ENCODE measurements at regions not wholly inside any gene's neighbourhood (a gene's known extent, or its start where the extent isn't known, plus 50 kb on each side); places are given as distances from the start of the nearest gene placed in this dataset.

GRCh38 chr13:110773480-110773879 is 60.0 kb downstream of the ING1 start:
- DNase-seq (ENCODE audit: low read depth in 2 of 2) = no peak

- no peak for DNase-seq (ENCODE audit: low read depth in 2 of 2)
Observed at GRCh38 chr13:110774051-110774450, 60.6 kb downstream of the ING1 start.

DNA sequence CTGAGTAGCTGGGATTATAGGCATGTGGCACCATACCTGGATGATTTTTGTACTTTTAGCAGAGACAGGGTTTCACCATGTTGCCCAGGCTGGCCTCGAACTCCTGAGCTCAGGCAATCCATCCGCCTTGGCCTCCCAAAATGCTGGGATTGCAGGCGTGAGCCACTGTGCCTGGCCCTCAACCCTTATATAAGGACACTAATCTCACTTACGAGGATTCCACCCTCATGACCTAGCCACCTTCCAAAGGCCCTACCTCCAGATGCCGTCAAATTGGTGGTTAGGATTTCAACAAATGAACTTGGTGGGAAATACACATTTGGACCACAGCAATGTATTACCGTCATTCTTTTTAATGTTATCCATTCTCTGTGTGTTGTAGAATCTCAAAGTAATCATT is 61.0 kb downstream of the ING1 start:
- no peak for DNase-seq (ENCODE audit: low read depth in 2 of 2)

GRCh38 chr13:110775576-110775975 is 62.1 kb downstream of the ING1 start:
- no peak for DNase-seq (ENCODE audit: low read depth in 2 of 2)

- DNase-seq (ENCODE audit: low read depth in 2 of 2) = no peak
Observed at GRCh38 chr13:110777251-110777820, 63.8 kb downstream of the ING1 start.

DNA sequence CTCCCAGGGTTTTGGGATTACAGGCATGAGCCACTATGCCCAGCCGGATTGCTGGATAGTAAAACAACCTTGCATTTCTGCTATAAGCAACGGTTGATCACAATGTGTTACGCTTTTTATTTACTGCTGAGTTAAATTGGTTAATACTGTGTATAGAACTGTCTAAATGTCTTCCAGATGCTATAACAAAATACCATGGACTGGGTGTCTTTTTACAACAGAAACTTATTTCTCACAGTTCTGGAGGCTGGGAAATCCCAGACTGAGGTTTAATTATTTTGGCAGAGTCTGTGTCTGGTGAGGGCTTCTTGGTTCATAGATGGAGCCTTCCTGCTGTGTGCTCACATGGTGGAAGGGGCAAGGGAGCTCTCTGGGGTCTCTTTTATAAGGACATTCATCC is 65.5 kb downstream of the ING1 start:
- DNase-seq (ENCODE audit: low read depth in 2 of 2) = no peak

GRCh38 chr13:110780422-110780821 is 66.9 kb downstream of the ING1 start:
- no peak for DNase-seq (ENCODE audit: low read depth in 2 of 2)

DNA sequence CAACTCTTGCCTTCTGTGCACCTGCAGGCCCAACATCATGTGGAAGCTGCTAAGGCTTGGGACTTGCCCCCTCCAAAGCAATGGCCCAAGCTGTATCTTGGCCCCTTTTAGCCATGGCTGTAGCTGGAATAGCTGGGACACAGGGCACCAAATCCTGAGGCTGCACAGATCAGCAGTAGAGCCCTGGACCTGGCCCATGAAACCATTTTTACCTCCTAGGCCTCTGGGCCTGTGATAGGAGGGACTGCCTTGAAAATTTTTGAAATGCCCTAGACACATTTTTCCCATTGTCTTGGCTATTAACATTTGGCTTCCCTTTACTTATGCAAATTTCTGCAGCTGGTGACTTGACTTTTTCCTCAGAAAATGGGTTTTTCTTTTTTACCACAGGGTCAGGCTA is 68.7 kb downstream of the ING1 start:
- DNase-seq (ENCODE audit: low read depth in 2 of 2) = no peak

GRCh38 chr13:110784704-110785103 is 71.2 kb downstream of the ING1 start:
- no peak for DNase-seq (ENCODE audit: low read depth in 2 of 2)

GRCh38 chr13:110788778-110789177 is 75.3 kb downstream of the ING1 start:
- DNase-seq (ENCODE audit: low read depth in 2 of 2) = no peak

GRCh38 chr13:110789871-110790270 is 76.4 kb downstream of the ING1 start:
- no peak for DNase-seq (ENCODE audit: low read depth in 2 of 2)

- no peak for DNase-seq (ENCODE audit: low read depth in 2 of 2)
Observed at GRCh38 chr13:110790371-110790770, 76.9 kb downstream of the ING1 start.

DNA sequence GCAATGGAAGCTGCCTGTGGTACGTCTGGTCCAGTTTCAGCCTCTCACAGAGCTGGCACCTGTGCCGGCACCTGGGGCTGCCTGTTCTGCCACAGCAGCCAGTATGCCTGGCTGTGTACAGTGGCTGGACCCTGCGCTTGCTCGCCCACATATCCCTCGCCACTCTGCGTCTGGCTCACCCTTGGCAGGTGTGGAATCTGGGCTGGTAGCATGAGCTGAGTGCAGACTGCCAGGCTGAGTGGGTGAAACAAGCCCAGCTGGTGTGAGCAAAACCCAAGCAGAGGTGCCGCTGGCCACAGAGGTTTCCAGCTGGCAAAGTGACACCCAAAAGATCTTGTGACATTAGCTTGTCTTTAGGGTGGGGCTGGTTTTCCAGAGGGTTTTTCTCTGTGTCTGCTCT is 80.7 kb downstream of the ING1 start:
- DNase-seq (ENCODE audit: low read depth in 2 of 2) = no peak

DNA sequence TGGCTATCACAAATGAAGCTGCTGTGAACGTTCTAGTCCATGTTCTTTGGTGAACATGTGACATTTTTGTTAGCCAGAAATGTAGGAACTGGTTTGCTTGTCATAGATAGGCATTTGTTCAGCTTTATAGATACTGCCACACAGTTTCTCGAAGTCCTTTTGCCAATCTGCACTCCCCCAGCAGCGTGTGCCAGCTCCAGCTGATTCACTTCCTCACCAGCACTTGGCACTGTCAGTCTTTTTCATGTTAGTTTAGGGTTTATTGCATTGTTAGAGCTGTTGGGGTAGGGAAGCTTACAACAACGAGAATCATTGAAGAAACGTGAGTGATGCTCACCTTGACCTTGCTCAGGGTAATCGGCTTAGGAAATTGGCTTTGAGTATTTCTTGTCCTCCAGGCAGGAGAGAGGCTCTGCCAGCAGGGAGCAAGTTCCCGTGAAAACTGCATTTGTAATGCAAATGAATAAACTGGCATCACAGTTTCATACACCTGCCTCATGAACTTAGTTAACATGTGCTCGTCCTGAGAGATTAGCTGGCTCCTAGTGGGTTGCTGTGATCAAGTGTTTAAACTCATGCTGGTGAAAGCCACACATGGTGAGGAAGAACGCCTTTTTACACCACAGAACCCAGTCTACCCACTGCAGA is 83.9 kb downstream of the ING1 start:
- DNase-seq (ENCODE audit: low read depth in 2 of 2) = no peak

DNA sequence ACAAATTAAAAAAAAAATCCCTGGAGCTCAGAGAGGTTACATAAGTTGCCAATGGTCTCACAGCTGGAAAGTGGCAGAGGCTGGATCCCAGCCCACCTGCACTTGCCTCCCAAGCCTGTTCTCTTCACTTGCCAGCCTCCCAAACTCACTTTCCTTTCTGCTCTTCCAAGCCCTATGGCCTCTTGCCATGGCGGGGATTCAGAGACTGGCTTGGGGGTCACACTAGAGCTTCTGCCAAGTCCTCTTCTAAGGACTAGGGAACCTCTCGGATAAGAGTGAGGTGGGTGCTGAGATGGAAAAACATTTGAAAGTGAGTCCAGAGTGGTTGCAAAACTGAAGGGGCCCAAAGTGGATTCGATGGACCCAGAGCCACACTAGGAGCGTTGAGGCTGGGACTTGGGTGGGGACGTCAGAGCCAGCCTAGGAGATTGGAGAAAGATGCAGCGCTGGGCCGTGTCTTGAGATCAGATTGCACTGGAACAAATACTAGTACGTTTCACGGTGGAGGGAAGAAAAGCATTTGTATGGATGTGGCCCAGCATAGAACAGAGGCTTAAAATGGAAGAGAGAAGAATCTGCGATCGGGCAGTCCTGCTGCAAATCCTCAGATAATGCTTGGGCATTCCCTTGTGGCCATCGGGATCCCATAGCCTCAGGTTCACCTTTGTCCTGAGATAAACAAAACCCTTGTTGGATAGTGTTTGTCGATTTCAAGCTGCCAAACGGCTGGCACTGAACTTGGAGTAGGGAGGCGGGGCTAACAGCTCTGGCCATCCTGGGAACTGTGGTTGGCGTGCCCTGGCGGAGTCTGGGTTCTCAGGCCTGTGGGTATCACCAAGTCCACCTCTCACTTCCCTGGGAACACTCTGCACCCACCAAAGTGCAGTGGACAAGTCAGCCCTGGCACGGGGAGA is 84.8 kb downstream of the ING1 start:
- no peak for DNase-seq (ENCODE audit: low read depth in 2 of 2)

- no peak for DNase-seq (ENCODE audit: low read depth in 2 of 2)
Observed at GRCh38 chr13:110799246-110800236, 86.0 kb downstream of the ING1 start.

GRCh38 chr13:110801044-110801443 is 87.5 kb downstream of the ING1 start:
- DNase-seq (ENCODE audit: low read depth in 2 of 2) = no peak

GRCh38 chr13:110802260-110802659 is 88.8 kb downstream of the ING1 start:
- DNase-seq (ENCODE audit: low read depth in 2 of 2) = no peak

GRCh38 chr13:110806636-110807035 is 93.1 kb downstream of the ING1 start:
- no peak for DNase-seq (ENCODE audit: low read depth in 2 of 2)

DNA sequence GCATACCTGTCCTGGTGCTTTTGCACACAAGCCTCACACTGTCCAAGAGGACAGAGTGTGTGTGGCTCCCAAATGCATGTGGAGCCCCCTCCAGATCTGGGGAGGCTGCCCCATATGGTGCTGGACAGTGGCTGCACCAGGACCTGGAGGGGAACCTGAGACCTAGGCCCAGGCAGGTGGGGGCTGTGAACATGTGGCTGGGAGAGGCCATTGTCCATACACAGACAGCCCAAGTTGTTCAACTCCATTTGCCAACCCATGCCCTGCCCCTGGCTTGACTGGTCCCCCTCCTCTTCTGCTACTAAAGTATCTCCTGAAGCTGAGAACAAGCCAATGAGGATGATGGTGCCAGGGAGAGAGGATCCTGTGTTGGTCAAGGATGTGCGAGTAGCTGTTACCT is 94.0 kb downstream of the ING1 start:
- DNase-seq (ENCODE audit: low read depth in 2 of 2) = no peak

DNA sequence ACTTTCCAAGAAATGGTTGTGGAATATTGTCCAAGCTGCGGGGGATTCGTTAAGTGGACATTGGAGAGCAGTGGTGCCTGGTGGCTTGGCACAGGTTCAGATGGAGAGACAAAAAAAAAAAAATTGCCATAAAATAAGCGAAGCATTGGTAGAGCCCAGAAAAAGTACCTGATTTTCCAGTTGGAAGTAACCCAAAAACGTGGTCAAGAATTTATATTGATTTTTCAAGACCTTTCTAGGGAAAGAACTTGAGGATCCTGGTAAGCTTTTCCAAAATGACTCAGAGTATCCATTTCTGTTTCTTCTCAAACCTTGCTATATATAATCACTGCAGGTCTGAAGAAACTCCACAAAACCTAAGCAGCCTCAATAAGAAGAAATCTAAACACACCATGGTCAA is 94.6 kb downstream of the ING1 start:
- no peak for DNase-seq (ENCODE audit: low read depth in 2 of 2)

Measured in stimulated activated CD8-positive, alpha-beta memory T cell treated with anti-CD3 and anti-CD28 coated beads, Interleukin-7, amount 100 ng/mL, for 1 hour (primary cell).